Retinal pigment epithelial cell (primary cell): ENCODE measurements at regions not wholly inside any gene's neighbourhood (a gene's known extent, or its start where the extent isn't known, plus 50 kb on each side); places are given as distances from the start of the nearest gene placed in this dataset.

Experiments
- DNase-seq: peaks from one replicate; pipeline ENCODE4 v3.0.0-alpha.2; 2010; ENCODE audit warnings: low read depth
- H3K4me3 ChIP-seq: 2 replicates; pipeline ENCODE4 v1.5.1; 2011; ENCODE audit warnings: mild to moderate bottlenecking, low read length, control low read depth, moderate library complexity
- TF ChIP-seq, protein P1 (sequence below): conservative IDR thresholded peaks from 2 replicates; pipeline ENCODE4 v1.5.1; 2011; ENCODE audit warnings: low read depth, low read length, control low read depth, inconsistent platforms

DNA sequence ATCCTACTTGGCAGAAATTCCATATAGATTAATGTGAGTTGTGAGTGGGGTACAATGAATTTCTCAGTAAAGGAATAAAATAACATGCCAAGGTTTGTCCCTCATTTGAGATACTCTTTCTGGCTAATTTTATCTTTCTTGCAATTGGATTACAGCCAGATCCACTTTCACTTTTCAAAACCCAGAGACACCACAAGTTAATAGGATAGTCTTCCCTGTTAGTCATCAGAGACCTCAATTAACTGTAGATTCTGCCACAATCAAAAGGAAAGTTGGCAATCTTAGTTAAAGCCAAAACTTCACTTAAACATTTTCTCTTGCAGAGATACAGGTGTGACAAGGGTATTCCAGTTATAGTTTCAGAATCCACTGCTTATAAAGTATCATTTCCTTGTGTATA lies 91.4 kb upstream of the PHYHIPL start:
- TF ChIP-seq, protein P1, sequence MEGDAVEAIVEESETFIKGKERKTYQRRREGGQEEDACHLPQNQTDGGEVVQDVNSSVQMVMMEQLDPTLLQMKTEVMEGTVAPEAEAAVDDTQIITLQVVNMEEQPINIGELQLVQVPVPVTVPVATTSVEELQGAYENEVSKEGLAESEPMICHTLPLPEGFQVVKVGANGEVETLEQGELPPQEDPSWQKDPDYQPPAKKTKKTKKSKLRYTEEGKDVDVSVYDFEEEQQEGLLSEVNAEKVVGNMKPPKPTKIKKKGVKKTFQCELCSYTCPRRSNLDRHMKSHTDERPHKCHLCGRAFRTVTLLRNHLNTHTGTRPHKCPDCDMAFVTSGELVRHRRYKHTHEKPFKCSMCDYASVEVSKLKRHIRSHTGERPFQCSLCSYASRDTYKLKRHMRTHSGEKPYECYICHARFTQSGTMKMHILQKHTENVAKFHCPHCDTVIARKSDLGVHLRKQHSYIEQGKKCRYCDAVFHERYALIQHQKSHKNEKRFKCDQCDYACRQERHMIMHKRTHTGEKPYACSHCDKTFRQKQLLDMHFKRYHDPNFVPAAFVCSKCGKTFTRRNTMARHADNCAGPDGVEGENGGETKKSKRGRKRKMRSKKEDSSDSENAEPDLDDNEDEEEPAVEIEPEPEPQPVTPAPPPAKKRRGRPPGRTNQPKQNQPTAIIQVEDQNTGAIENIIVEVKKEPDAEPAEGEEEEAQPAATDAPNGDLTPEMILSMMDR = no peak

DNA sequence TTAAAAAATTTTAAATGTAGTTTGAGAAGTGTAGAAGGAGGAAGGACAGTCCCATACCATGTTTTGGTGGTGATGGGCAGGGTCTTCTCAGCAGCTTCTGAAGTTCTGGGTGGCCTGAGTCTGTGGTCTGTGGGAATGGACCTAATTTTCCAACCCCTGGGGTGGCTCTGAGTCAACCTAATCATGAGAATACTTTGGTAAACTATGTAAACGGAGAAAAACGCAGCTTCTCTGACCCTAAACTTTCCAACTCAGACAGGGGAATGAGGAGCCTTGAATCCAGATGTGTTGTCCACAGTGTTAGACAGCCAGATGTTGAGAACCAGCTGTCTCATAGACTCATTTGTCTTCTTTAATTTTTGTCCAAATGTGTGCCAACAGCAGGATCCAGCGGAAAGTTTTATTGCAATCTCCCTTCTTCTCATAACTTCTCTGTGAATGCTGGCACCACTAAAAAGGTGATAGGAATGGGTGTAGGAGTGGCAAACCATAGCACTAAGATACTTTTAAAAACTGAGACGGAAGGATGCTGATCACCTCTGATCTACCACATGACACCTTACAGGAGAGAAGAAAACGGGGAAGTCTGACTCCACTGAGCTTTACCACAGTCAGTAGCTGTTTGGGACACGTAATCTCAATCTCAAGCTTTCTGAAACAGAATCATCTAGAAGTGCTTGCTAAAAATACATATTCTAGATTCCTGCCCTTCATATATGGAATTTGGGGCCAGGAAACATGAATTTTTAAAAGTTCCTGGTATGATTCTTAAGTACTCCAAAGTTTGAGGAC lies 90.5 kb upstream of the PHYHIPL start:
- no peak for DNase-seq
- TF ChIP-seq, protein P1 = no peak

More for the DNA sequence above, 91.4 kb upstream of the PHYHIPL start:
- no peak overlapping the region for H3K4me3 ChIP-seq
- no peak for DNase-seq

GRCh38 chr10:59087486-59087885 lies 89.0 kb upstream of the PHYHIPL start:
- no peak for DNase-seq
- H3K4me3 ChIP-seq = no peak overlapping the region
- TF ChIP-seq, protein P1 = no peak

More for the DNA sequence above, 90.5 kb upstream of the PHYHIPL start:
- no peak overlapping the region for H3K4me3 ChIP-seq

DNA sequence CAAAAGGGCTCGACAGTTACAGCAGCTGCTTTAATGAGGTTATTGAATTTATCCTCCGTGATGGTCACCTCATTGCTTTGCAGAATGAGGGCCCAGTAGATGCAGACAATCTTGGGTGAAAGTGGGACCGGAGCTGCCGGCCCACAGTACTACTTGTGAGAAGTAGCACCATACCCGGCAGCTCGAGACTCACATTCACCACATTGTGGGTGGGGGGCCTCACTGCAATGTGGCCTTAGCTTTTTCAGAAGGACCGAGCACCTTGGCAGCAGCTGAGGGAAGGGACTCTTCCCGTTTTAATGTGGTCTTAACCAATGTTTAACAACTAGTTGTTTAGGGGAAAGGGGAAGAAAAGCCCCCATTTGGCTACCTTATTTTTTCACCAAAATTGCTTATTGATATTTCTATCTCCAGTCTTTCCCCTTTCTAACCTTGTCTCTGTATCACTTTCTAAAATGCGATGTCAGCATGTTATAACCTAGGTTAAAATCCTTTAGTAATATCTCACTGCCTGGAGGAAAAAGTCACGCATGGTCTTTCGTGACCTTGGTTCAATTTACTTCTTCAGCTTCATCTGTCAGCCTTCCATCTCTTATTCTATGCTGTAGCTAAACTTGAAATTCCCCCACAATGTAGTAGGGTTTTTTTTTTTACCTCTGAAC lies 87.4 kb upstream of the PHYHIPL start:
- no peak overlapping the region for H3K4me3 ChIP-seq
- TF ChIP-seq, protein P1 = no peak
- no peak for DNase-seq

- DNase-seq = no peak
- TF ChIP-seq, protein P1 = no peak
- no peak overlapping the region for H3K4me3 ChIP-seq
These were observed 85.4 kb upstream of the PHYHIPL start for GRCh38 chr10:59090817-59091622.

- no peak for DNase-seq
- TF ChIP-seq, protein P1 = no peak
These were observed 83.0 kb upstream of the PHYHIPL start for GRCh38 chr10:59093461-59093860.

More at GRCh38 chr10:59093461-59093860, 83.0 kb upstream of the PHYHIPL start:
- no peak overlapping the region for H3K4me3 ChIP-seq
